Activated T-cell treated with anti-CD3 and anti-CD28 coated beads, Interleukin-2, amount 50 U/mL, for 1 hour (primary cell): ENCODE measurements at regions not wholly inside any gene's neighbourhood (a gene's known extent, or its start where the extent isn't known, plus 50 kb on each side); places are given as distances from the start of the nearest gene placed in this dataset.
A peak's percentile ranks its signal among the peaks of the same experiment; 100 is the strongest.

Experiments used
- DNase-seq: peaks from one replicate; pipeline ENCODE4 v3.0.0-alpha.2; 2020

DNA sequence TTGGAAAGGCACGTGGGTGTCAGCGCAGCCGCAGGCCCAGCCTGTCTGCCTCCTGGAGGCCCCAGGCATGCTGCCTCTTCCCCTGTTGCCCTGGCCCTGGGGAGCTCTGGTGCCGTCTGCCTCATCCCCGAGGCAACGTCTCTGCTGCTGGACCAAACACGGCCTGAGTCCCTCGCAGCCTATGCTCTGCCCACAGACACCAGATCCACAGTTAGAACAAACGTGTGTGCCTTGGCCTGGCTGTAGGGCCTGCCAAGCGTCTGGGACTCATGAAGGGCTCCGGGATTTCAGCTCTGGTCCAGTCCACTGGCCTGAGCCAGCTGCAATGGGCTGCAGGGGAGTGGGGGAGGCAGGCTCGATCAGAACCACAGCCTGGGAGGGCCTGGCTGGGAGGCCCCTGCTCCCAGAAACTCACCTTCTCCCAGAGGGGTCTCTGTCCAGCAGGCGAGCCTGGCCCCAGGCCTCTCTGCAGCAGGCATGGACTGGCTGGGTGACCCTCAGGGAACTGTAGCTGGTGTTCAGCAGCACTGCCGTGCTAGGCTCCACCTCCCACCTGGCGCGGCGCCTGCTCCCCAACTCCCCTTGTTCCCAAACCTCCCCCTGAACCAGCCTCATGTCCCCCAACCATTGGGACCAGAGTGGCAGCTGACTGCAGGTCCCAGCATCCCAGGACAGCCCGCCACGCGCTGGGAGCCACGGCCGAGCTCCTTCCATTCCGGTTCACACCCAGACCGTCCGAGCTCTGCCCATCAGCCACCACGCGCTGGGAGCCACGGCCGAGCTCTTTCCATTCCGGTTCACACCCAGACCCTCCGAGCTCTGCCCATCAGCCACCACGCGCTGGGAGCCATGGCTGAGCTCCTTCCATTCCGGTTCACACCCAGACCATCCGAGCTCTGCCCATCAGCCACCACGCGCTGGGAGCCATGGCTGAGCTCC, 197.0 kb downstream of the DLL1 start:
- DNase-seq = peak; percentile 13

DNA sequence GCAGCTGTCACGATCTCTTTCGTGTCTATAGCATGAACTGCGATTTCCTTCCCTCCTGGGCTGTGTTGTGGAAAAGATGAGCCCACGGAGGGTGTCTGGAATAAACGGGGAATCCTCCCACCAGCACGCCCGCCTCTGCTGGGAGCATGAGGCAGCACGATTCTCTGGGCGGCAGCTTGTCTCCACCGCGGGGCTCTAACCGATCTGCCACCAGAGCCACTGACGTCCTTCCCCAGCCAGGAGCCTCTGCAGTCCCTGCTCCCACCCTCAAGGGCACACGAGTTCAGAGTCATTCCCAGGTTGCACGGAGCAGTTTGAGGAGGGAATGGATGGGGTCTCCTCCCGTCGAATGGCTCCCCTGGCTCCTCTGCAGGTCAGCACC, 197.6 kb downstream of the DLL1 start:
- DNase-seq = no peak

DNA sequence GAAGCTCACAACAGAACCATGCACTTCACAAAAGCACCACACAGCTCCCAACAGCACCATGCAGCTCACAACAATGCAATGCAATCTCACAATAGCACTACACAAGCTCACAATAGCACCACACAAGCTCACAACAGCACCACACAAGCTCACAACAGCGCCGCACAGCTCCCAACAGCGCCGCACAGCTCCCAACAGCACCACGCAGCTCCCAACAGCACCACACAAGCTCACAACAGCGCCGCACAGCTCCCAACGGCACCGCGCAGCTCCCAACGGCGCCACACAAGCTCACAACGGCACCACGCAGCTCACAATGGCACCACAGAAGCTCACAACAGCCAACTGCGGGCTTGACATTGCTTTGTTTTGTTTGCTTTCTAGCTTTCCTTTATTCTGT, 198.1 kb downstream of the DLL1 start:
- DNase-seq = no peak

DNA sequence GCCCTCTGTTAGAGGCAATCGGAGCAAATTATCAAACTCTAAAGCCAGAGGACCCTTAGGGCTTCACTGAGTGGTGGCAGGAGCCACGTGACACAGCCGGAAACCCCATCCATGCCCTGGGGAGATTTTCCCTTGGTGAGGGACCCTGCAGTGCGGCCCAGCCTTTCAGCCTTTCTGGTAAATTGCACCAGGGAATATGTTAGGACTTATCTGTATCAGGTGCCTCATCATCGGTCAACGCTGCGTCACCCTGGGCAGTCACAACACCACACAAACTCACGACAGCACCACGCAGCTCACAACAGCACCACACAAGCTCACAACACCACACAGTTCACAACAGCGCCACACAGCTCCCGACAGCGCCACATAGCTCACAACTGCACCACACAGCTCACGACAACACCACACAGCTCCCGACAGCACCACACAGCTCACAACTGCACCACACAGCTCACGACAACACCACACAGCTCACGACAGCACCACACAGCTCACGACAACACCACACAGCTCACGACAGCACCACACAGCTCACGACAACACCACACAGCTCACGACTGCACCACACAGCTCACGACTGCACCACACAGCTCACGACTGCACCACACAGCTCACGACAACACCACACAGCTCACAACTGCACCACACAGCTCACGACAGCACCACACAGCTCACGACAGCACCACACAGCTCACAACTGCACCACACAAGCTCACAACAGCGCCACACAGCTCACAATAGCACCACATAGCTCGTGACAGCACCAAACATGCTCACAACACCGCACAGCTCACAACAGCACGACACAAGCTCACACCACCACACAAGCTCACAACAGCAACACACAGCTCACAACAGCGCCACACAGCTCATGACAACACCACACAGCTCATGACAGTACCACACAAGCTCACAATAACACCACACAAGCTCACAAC, 199.0 kb downstream of the DLL1 start:
- DNase-seq = no peak

DNA sequence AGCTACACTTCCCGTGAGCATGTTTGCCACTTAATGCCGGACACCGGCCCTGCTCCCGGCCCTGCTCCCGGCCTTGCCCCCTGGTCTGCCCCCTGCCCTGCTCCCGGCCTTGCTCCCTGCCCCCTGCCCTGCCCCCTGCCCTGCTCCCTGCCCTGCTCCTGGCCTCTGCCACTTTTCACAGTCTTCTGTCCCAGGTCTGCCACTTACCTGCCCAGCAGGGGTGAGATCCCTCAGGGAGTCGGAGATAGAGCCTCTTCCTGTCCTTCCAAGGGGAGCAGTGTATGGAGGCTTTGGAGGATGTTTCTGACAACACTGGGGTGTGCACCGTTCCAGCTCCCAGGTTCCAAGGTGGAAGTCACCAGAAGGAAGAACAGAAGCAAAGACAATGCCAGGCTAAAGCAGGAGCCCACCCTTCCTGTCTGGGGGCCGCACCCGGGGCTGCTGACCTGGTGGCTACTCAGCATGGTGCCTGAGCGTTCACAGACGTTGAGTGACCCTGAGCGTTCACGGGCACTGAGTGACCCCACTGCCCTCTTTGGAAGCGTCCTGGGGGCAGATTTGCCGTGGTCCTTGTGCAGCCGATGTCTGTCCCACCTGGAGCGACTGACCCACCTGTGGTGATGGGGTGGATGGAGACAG, 199.8 kb downstream of the DLL1 start:
- peak; percentile 7 for DNase-seq

DNA sequence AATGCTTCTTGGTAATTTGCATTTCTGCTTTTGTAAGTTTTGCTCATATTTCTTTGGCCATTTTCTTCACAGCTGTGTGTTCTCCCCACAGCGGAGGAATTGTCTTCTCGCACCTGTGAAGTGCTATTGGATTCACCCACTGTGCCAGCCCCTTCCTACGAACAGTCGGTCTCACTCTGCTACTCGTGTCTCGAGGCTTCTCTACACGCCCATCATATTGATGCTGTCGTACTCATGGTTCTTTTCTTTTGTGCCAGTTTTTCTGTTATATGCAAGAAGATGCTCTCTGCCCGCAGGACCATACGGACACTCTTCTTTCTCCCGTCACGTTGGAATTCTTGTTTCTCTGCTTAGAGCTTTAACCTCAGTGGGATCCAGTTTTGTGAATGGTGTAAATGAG, 200.3 kb downstream of the DLL1 start:
- DNase-seq = no peak

DNA sequence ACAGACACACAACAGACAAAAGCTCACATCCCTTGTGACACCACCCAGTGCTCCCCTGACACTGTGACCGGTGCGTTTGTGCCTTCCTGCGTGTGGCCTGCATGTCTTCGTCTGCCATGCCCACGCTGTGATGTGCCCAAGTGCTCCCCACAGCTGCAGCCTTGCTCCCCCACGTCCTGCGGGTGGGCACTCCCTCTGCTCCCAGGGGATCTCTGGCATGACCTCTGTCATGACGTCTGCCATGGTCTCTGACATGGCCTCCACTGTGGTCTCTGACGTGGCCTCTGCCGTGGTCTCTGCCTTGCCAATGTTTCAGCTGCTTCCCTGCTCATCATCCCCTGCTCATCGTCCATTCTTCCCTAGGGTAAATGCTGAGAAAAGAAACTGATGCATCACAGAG, 200.9 kb downstream of the DLL1 start:
- peak; percentile 16 for DNase-seq

DNA sequence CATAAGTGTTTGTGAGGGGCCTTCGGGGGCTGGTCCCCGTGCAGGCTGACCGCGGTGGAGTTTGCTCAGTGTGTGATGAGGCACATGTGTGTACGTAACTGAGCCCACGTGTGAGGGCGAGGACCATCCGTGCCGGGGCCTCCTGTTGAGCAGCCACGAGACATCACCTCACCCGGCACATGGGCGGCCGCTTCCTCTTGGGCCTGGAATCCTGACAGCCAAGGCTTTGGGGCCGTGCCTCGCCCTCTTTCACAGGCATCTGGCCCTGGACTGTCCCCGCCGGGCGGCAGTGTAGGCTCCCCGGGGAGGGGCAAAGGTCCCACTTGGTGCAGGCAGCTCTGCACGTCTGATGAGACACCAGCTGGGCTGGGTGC, 202.3 kb downstream of the DLL1 start:
- DNase-seq = no peak

DNA sequence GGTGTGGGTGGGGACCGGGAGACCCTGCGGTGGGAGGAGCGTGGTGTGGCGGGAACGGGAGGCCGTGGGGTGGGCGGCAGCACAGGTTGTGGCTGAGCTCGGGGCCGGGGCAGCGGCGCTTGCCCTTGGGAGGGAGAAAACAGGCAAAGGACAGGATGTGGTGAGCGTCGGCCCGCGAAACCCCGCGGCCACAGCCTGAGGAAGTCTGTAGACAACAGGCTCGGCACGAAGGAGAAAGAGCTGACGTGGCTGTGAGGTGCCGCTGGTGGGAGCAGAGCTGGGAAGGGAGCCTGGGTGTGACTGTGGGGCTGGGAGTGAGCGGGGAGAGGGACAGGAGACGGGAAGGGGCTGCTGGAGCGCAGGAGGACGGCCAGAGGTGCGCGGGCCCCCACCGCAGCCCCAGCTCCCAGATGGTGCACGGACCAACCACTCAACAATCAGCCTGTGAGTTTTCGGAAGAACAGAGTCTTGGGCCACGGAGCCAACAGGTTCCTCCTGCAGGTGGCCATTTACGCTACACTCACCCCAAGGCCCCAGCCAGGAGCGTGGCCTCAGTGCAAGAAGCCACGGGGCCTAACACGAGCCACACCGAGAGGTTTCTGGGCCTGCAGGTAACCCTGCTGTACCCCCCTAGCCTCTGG, 202.8 kb downstream of the DLL1 start:
- DNase-seq = peak; percentile 40

DNA sequence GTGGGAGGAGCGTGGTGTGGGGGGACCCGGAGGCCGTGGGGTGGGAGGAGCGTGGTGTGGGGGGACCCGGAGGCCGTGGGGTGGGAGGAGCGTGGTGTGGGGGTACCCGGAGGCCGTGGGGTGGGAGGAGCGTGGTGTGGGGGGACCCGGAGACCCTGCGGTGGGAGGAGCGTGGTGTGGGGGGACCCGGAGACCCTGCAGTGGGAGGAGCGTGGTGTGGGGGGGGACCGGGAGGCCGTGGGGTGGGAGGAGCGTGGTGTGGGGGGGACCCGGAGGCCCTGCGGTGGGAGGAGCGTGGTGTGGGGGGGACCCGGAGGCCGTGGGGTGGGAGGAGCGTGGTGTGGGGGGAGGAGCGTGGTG, 203.5 kb downstream of the DLL1 start:
- peak; percentile 20 for DNase-seq

DNA sequence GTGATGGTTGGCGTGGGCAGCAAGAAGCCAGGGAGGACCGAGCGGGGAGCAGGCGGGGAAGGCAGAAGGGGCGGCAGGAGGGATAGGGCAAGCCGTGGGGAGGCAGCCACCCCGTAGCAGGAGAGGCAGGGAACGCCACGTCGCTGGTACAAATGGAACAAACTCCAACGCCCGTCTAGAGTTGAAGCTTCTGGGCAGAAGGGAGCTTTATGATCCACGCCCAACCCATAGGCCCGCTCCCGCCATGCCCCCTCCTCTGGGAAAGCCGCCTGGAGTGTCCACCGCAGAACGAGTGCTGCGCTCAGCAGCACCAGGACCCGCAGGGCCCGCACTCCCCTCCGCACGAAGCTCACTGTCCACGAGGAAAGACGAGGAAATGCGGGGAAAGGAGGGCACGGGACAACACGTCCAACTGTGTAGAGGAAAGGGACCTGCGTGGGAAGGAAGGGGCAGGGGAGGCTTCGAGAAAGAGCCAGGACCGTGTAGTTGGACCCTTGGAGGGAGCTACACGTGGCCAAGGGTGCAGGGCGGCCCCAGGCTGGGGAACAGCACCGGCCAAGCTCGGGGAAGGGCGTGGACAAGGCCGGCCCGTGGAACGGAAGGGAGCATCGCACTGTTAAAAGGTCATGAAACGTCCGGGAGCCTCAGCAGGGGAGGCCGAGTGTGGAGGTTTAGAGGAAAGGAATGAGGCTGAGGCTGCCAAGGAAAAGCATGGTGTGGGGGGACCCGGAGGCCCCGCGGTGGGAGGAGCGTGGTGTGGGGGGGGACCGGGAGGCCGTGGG, 204.0 kb downstream of the DLL1 start:
- peak; percentile 15 for DNase-seq

DNA sequence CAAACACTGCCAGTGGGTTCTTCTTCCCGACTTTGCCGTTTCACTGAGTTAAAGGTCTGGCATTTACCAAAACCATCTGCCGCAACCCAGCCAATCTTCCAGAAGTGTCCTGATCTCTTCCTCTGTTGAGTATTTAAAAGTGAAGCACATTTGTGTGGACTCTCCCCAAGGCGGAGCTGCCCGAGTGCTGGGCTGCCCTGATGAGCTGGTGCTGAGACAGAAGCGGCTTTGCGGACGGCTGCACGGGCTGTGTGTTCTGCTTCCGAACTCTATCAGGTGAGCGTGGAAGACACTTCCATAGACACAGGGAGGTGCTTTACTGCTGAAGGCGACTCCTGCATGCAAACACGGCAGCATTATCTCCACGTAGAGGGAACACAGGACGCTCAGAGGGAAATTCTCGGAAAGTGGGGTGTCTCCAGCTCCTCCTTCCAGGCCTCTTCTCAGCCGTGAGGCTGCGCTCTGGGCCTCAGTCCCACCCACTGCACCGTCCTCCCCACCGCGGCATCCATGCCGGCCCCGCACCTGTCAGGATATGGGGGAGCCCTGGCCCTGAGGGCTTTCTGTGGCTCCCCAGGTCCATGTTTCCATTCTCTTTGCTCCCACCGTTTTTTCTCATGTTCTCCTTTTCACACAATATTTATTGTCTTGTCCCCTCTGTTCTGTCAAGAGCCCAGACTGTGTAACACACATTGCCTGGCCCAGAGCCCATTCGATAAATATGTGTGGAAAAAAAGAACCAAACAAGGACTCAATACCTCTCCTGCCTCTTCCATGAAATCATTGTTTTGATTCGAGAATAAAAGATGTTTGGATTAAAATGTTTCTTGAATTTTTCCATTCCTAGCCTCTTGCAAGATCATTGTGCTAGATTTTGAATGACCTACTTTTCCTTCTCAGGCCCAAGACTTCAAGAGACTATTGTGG, 205.1 kb downstream of the DLL1 start:
- peak; percentile 10 for DNase-seq

DNA sequence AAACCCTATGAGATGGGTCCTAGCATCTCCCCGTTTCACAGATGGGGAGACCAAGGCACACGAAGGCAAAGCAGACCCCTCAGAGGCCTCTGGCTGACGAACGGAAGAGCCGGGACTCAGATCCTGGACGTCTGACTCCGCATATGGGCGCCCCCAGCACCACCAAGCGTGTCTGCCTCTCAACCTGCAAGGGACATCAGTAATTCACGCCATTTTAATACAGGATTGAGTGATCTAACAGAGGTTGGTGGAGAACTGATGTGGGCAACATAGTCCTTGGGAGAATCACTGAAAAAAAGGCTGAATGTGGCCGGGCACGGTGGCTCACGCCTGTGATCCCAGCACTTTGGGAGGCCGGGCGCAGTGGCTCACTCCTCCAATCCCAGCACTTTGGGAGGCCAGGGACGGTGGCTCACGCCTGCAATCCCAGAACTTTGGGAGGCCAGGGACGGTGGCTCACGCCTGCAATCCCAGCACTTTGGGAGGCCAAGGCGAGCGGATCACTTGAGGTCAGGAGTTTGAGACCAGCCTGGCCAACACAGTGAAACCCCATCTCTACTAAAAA, 206.6 kb downstream of the DLL1 start:
- no peak for DNase-seq

DNA sequence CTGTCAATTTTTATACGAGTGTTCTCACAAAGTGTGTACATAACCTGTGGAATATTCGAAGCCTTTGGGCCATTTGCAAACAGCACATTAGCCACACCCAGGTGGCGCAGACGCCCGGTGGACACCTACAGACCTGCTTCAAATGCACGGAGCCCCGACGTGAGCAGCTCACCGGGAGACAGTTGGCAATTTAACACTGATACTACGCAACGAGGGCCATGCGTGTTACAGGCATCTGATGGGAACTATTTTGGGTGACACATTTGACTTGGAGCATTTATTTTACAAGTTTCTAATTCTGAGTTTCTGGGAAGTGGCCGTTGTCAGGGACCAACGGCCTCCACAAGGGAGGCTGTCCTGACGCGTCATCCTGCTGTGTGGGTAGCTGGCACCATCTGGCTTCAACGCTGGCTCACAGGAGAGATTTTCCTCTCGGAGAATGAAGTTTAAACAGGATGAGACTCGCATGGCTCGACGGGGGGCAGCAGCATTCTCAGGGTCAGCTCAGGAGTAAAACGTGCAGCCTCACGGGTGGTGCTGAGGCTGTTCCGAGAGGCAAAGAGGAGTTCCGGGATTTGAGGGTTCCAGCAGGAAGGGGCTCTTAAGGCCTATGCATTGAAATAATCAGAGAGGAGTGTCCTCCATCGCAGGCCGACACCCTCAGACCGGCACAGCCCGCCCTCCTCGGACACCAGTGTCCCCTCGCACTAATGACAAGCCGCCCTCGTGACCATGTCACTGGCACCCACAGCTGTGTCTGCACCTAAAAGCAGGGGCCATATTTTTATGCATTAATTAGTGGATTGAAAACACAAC, 207.4 kb downstream of the DLL1 start:
- no peak for DNase-seq

DNA sequence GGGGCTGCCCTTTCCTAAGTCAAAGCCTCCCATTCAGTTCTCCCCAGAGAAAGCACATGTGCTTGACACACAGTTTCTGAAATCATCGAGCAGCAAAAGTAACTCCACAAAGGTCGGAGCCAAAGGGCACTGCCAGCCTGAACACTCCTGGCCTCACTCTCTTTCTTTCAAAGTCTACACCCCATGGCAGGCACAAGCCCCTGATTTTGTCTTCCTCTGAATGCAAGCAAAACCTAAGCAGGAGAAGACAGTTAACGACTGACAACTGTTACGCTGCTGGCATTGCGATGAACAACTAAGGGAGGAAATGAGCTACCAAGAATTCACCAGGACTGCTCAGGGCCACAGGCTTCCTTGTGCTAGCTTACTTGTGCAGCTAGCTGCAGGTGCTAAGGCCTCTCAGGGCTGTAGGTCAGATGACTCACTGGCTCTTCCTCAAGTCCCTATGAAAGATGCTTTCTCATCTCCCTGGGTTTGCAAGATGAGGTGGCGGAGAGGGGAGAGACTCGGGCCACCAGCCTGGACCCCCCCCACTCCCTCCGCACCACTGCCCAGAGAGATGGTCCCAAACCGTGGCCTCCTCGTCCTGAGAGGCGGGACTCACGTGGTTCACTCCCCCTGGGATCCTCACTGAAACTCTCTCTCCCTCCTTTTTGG, 208.2 kb downstream of the DLL1 start:
- no peak for DNase-seq

DNA sequence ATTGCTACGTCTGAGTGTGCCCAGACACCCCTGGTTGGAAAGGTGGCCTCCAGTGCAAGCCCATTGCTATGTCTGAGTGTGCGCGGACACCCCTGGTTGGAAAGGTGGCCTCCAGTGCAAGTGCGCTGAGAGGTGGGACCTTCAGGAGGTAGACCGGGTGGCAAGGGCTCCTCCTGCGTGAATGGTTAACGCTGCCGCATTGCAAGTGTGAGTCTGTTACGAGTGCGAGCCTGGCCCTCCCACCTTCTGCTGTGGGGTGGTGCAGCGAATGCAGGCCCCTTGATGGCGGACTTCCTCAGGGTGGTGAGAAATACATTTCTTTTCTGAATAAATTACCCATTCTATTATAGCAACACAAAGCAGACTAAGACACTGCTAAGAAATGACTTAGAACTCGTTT, 208.8 kb downstream of the DLL1 start:
- DNase-seq = no peak

DNA sequence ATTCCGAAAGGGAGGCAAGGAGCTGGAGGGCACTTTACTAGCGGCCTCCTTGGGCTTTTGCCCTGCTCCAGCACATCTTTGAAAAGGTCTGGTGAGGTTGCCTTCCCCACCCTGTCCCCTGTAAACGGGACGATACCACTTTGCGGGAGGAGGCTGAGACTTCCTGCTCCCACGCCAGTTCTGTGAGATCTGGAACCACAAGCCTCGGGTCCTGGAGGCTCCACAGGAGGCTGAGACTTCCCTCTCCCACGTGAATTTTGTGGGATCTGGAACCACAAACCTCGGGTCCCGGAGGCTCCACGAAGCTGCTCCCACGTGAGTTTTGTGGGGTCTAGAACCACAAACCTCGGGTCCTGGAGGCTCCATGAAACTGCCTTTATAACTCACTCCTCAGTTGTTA, 209.3 kb downstream of the DLL1 start:
- DNase-seq = no peak

DNA sequence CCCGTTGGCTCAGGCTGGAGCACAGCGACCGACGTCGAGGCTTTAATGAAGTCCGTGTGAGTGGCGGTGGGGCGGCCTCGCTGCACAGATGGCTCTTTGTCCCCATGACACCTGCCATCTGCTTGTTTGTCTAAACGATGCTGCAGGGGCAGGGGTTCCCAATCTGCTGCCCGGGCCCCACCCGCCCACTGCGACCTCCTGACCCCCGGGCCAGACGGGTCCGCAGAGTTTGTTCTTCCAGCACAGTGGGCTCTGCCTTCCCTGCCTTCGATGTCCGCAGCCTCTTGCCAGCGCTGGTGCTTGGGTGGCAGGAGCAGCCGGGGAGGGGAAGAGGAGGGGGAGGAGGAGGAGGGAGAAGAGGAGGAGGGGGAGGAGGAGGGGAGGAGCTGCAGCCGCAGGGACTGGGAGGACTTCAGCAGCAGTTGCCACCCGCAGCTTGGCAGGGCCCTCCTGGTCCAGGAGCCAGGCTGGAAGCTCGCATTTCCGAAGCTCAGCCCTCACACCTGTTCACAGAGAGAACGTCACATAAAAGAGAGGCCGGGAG, 210.0 kb downstream of the DLL1 start:
- DNase-seq = no peak
